ENCODE measurements at regions not wholly inside any gene's neighbourhood (a gene's known extent, or its start where the extent isn't known, plus 50 kb on each side); places are given as distances from the start of the nearest gene placed in this dataset.

DNA sequence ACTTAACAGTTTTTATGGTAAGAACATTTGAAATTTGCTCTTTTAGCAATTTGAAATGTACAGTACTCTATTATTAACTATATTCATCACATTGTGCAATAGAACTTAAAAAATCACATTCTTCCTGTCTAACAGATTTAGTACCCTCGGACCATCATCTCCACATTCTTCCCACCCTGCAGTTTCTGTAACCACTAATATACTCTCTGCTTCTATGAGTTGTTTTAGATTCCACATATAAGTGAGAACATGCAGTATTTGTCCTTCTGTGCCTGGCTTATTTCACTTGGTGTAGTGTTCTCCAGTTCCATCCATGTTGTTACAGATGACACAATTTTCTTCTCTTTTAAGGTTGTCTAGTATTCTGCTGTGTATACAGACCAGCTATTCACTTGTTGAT, 88.9 kb upstream of the SEC61G start:
- no peak for DNase-seq

DNA sequence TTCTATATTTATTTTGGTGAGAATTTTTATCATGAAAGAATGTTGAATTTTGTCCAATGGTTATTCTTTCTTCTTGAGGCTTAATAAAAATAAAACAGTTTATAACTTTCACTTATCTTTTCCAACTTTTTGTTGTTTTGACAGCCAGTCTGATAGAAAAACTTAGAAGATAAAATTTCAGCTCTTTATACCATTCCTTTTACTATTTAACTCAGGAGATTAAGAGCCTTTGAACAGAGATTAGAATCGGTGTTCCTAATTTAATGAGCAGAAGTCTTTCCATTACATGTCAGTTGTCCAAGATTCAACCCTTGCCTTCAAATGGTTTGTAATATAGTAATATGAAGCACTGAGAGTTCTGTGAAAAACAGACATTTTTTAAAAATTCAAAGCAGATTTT, 97.8 kb upstream of the SEC61G start:
- no peak for DNase-seq

DNA sequence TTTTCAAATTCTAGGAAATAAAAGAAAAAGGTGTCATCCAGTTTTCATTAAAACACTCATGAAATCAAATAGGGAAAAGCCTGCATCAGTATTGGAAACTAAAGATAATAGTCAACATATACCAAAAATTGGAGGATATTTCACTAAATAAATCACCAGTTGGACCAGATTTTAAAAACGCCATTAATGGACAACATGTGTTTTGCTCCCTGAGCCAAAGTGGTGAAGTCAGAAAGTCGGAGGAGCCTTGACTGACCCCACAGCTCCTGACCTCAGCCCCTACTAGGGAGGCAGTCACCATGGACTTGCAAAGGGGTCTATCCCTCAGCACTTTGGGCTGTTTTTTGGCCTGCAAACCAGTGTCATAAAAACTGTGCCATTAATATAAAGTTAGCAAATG, 98.3 kb upstream of the SEC61G start:
- no peak for DNase-seq

DNA sequence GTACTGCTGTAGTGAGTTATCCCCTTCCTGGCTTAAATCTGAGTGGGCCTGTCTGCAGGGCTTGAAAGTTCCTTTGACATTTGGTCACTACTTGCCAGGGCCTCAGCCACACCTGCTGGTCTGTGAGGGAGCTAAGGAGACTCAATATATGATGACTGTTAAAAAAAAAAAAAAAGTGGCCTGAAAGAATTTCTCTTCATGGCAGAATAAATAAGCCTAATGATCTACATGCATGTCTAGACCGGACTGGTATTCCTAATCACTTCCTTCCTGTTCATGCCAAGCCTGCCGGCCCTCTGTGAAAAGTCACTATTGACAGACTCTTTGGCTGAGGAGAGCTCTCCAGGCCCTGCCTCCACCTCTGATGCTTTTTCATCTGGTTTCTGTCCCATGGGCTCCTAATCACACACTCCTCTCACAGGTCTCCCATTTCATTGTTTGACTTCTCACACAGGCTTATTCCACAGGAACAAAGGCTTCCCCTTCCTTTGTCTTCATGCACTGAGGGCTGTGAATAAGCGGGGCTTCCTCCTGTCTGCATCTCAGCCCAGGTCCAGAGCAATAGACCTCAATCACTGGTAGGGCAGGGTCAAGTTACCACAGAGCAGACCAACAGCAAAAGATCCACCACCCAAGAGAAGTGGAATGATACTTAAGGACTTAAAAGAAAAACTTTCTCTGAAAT, 99.1 kb upstream of the SEC61G start:
- DNase-seq: no peak

DNA sequence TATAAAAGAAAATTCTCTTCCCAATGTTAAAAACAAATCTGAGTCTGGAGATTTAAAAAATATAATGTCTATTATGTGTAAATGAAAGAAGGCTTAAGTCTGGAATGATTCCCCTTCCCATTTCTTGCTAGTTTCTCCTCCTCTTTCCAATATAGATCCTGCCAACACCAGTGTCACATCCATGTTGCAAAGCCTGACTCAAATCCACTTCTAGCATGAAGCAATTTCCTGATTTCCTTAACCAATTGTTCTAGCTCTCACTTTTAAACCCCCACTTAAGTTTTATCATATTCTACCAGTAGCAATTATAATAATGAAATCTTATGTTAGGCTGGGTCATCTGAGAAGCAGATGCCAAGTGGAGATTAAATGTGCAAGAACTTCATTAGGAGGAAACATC, 100.1 kb upstream of the SEC61G start:
- no peak for DNase-seq

DNA sequence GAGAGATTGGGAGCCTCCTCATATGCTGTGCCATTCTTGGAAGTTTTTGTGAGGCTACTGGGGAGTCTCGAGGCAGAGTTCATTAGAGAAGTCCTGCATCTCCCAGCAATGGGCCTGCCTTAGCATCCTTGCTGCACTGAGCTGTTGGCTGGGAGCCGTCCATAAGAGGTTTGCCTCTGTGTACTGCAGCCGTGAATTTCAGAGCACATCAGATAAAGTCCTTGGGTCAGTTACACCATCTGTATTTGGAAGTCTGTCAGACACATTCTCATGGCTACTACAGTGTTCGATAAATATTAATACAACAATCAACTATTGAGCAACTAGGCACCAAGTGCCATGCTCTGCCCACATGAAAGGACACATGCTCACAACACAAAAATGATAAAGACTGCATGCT, 100.5 kb upstream of the SEC61G start:
- no peak for DNase-seq

DNA sequence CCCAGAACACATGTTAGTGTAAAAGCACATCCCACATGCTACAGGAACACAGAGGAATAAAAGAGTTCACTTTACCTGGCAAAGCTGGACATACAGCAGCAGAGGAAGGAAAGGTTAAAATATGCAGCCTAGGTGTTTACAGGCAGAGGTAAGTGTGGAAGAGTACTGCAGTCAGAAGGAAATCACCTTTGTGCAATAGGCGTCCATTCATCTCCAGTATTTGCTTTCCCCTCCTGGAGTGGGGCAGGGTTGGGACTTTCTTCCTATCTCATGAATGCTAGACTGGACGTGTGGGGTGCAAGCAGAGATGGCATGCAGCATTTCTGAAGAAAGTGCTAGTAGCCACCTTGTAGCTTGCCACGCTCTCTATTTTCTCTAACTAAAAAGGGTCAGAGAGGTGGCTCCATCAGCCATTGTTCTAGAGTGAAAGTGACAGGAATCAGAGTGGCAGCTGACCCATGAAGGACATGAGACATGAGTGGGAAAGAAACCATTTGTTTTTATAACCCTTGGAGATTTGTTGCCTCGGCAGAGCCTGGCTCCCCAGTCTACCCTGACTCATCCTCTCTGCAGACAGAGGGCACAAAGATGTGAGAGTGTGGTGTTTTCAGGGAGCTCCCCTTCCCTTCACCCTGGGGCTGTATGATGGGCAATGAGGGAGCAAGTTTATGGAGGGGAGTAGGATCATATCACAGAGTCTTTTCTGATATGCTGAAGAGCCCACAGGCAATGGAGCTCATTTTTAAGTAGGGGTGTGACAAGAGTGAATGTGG, 101.2 kb upstream of the SEC61G start:
- no peak for DNase-seq

DNA sequence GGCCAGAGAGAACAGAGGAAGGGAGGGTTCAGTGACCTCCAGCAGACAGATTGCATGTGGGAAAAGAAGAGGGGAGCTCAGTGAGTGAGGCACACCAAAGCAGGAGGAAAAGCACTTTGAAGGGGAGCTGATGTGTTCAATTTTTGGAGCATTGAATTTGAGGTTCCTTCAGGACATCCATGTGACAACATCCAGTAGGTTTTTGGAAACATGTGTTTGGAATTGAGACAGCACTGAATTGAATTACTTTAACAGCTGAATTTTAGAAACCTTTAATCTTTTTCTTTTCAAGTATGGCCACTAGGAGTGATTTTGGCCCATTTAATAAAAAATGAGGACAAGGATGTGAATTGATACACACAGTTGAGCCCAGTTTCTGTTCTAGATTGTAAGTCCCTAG, 101.8 kb upstream of the SEC61G start:
- DNase-seq: no peak

DNA sequence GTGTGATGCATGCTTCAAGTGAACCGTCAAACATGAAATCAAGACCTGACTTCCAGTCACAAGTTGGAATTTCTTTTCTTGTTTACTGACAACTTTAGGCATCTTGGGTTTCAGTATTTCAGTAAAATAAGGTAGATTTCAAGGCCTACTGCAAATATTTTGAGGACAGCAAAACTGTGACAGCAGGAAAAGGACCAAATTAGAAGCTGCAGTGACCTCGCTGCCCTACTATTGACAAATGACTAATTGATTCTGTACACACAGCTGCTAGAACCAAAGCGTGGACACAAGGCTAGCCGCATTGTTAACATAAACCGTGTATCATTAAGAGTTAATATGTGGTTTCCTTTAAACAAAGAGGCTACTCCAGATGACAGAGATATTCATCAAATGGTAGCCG, 105.7 kb upstream of the SEC61G start:
- no peak for DNase-seq

DNA sequence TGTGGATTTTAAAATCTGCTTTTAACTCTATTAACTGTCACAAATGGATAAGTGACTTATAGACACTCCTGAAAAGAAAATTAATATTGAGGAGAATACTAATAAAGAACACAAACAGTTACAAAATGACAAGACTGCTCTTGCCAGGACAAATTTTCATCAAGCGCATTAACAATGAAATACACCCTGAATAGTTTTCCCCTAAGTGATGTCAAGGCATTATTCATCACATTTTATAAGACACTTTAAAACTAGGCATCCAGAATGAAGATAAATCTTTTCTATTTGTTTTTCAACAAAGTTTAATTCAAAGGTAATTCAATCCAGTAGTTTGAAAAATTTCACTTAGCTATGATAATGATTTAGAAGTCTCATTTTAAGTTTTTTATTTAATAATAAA, 110.5 kb upstream of the SEC61G start:
- no peak for DNase-seq

DNA sequence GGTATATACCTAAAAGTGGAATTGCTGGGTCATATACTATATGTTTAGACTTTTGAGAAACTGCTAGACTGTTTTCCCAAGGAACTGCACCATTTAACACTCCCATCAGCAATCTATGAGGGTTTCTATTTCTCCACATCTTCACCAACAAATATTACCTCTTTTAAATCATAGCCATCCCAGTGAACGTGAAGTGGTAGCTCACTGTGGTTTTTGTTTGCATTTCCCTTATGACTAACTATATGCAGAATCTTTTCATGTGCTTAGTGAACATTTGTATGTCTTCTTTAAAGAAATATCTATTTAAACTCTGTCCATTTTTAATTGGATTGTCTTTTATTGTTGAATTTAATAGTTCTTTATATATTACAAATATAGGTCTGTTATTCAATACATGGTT, 115.8 kb upstream of the SEC61G start:
- DNase-seq: no peak

DNA sequence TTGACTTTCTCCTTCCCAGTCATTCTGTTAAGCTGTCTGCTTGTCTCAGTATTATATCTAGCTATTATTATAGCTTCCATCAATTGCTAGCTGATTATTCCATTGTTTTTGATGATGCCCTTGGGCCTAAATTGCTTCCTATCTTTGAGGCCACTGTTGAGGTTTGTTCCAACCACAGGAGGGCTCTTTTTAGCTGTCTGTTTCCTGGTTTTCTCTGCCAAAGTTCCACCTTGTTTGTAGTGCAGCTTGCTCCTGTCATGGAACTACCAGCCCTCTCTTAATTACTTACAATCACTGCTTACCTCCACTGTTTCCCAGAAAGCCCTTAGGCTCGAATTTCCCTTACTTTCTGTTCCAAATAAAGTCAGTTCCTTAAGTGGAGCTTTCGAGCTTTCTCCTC, 118.7 kb upstream of the SEC61G start:
- no peak for DNase-seq

DNA sequence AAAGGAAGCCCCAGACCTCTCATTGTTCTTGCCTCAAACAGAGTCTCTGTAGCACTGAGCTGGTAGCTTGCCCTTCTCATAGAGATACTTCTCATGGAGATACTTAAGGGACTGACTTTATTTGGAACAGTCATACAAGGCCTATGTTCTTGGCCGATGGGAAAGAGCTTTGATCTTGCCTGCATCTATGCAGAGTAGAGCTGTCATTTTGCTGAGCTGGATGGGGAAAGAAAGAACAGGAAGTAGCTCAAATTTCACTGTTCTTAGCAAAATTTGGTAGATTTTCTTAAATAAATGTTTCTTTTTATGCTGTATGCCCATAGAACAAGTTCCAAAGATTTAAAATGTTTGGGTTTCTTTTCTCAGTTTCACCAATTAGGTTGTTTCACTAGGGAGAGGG, 119.3 kb upstream of the SEC61G start:
- no peak for DNase-seq

DNA sequence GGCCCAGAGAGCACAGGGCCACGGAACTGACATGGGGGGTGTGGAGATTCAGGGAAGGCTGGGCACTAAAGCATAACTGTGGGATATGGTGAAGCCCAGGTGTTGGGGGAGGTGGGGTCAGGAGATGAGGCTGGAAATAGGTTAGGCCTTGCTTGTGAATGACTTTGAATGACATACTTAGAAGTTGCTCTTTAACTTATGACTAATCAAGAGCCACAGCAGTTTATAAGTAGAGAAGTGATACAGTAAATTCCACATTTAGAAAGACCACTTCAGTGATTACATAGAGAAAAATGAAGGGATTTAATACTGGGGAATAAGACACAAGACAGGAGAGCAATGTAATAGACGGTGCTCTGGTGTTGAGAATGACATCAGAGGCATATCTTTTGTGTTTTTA, 120.8 kb upstream of the SEC61G start:
- DNase-seq: no peak

DNA sequence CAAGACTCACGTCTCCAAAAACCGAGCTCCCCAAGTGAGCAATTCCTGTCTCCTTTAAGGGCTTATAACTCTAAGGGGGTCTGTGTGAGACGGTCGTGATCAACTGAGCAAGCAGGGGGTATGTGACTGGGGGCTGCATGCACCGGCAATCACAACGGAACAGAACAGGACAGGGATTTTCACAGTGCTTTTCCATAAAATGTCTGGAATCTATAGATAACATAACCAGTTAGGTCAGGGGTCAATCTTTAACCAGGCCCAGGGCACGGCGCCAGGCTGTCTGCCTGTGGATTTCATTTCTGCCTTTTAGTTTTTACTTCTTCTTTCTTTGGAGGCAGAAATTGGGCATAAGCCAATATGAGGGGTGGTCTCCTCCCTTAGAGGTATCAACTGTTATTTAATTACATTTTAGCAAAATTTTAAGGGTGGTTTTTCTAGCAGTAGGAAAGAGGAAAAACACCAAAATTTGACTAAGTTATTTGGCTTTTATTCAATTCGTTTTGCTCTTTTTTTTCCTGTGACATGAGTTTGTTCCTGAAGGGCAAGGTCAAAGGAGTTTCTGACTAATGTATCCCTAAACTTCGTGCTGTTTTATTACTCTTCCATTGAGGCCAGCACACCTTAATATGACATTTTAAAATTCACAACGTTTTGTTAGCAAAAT, 121.4 kb upstream of the SEC61G start:
- DNase-seq: no peak

DNA sequence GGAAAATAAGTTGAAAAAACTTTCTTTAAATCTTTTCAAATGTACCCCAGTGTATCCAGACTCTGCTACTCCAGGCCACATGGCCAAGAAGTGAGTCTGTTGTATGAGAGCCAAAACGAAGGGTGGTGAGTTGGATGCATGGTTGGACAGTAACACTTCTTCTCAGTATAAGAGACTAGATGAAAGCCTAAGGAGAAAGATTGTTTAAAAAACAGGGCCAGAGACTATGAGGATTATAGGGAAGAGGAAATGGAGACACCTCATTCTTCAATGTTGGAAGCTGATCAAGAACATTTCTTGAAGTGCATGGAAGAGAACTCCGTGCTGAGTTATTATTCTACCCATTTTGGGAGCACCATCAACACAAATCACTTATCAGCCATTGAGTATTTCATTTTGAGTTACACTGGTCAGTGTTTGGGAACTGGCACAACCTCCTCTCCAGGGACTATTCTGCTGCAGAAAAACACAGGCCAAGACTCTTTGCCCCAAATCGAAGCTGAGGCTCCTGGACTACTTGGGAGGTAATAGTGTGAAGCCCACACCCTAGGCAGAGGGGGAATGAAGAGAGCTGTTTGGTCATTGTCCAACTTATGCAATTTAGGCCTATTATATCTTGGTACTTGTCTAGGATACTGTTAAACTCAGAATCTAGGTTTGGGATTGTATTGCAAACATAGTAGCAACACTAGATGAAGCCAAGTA, 123.0 kb upstream of the SEC61G start:
- DNase-seq: no peak

DNA sequence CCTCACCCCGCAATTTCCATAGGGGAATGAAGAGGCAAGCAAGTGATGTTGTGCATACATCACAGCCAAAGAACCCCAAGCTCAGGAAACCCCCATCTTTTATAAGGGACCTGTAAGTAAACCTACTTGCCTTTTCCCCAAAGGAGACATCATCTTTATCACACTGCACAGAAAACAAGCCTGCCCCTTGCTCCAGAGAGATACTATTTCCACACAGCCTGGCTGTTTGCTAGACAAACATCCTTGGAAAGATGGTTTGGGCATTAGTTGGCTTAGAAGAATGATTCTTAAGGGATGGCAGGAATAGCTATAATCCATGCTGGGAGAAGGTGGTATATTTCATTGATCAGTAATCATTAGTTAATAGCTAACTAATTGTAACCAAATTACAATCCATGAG, 123.7 kb upstream of the SEC61G start:
- DNase-seq: no peak

DNA sequence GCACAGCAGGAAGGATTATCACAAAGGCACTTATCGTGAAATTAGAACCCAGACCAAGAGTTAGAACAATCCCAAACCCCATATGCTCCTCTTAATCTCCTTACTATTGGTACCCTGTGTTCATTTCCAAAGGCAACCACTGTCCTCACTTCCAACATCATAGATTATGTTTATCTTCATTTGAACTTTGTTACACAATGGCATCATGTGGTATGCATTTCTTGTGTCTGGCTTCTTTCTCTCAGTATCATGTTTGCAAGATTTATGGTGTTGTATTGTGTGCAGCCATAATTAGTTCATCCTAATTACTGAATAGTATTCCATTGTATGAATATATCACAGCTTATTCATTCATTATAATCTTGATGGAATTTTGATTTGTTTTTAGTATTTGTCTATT, 124.6 kb upstream of the SEC61G start:
- no peak for DNase-seq

DNA sequence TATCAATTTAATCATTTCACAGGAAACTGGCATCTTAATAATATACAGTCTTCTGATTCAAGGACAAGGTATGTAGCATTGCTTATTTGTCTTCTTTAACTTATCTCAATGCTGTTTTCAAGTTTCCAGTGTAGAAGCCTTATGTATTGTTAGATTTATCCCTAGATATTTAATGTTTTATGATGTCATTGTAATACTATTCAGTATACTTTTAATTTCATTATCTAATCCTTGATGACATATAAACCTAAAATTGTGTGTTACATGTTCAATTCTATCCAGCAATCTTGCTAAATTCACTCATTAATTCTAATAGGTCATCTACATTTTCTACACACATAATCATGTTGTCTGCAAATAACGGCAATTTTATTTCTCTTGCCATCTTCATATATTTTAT, 126.3 kb upstream of the SEC61G start:
- DNase-seq: no peak

DNA sequence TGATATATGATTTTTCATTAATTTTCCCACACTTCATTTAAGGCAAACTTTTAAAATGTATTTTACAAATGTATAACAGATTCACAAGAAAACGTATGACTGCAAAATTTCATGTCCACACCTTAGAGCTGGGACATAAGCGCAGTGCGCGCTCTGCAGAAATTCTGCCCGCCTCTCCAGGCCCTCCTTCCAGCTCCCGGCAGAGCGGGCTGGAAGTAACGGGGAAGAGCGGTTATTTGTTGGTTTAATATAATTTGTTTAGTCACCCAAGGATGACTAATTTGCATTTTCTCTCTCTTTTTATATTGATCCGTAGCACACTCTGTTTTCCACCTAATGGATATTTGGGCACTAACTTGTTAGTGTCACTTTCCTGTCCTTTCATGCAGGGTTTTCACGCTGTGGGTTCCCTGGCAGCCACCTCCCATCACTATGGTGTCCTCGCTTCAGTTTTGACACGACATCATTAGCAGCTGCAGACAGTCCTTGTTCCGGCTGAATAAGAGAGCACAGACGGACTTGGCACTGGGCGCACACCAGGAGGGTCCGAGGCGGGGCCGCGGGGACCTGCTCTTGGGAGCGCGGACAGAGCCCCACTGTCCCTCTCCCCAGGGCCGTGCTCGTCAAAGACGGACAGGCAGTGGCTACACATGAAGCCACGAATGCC, 129.2 kb upstream of the SEC61G start:
- no peak for DNase-seq

DNA sequence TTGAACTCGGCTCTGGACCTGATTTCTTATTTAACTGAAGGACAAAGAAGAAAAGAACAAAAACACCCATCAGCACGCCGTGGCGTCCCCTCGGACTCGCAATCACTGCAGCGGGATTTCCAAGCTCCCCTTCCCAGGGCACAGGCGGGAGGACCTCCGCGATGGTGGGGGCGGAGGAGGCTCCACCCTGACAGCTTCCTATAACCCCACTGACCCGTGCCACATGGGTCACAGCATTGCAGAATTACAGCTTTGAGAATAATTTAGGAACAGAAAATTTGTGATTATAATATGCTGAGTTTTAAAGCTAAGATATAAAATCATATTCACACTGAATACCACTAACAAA, 129.7 kb upstream of the SEC61G start:
- no peak for DNase-seq

DNA sequence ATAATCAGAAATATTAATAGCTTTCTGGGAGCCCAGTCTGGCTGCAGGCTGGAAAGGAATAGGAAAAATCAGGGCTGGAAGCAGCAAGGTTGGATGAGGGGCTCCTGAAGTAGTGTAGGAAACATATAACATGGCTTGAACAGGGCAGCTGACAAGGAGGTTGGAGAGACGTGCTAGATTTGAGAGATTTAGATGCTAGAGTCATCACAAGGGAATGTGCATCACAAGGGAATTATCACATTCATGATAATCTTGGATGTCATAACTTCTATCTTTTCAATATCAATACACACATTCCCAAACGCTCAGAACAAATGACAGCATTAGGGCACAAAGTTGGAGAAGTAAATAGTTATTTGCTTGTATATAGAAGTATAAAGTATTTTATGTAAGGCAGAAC, 120.9 kb upstream of the EGFR start:
- DNase-seq: no peak

DNA sequence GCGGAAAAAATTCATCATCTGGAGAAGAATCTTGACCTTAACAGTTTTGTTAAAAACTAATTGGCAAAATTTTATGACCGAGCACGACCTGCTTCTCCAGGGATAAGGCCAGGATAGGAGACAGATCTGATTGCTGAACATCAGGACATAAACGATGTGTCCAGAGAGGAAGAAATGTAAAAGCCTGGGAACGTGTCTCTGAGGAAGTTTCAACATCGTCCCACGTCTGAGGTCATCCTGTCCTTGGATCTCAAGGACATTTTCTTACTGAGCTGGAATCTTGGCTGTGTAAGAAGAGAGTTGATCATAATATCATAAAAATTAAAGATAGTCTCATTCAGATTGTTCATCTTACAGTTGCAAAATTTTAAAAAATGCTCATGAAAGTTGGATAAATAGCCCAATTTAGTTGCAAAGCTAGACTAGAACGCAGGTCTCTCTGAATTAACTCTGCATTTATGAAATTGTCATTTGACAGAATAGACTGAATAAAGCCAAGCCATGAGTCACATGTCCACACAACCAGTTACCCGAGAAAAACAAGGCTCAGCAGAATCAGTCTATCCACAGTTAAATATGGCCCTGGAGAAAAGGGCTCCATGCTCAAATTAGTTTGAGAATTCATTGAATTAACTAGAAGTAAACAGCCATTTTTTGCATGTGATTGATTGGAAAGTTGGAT, 120.0 kb upstream of the EGFR start:
- no peak for DNase-seq

All from stimulated activated CD4-positive, alpha-beta T cell treated with anti-CD3 and anti-CD28 coated beads, Interleukin-2, amount 100 ng/mL, for 24 hours (primary cell).